ENCODE measurements at regions not wholly inside any gene's neighbourhood (a gene's known extent, or its start where the extent isn't known, plus 50 kb on each side); places are given as distances from the start of the nearest gene placed in this dataset.
"Not testable (repeated sequence)": the region's sequence is repeated elsewhere in the genome, so short reads cannot be mapped to it uniquely, and the experiment has no call there.

DNA sequence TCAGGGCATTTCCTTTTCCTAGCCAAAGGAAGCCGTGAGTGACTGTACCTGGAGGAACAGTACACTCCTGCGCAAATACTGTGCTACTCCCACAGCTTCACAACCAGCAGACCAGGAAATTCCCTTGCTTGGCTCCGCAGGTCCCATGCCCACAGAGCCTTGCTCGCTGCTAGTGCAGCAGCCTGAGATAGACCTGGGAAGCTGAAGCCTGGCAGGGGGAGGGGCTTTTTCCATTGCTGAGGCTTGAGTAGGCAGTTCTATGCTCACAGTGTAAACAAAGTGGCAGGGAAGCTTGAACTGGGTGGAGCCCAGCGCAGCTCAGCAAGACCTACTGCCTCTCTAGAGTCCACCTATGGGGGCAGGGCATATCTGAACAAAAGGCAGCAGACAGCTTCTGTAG, 291.2 kb downstream of the HGF start:
- TF ChIP-seq POLR2AphosphoS5 (IDR thresholded peaks at IDR 0.05) (no peak), POLR2A (IDR thresholded peaks at IDR 0.05; ENCODE audit: low read depth) (no peak)

DNA sequence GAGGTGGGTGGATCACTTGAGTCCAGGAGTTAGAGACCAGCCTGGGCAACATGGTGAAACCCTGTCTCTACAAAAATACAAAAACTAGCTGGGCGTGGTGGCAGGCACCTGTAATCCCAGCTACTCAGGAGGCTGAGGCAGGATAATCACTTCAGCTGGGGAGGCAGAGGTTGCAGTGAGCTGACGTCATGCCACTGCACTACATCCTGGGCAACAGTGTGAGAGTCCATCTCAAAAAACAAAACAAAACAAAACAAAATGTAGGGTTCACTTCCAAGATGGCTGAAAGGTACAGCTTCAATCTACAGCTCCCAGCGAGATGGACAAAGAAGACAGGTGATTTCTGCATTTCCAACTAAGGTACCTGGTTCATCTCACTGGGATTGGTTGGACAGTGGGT, 291.6 kb downstream of the HGF start:
- H3K27ac ChIP-seq (replicated peaks in 1 of 4); DNase-seq (ENCODE audit: extremely low spot score); H3K4me1 ChIP-seq; intact Hi-C loops (cut with DNase I); H3K27me3 ChIP-seq; H3K36me3 ChIP-seq; H3K9me3 ChIP-seq; H3K4me3 ChIP-seq: not testable (repeated sequence)
- 76% methylated on average over 3 of the region's 3 CpGs for WGBS

More for the DNA sequence above, 291.2 kb downstream of the HGF start:
- no peak for DNase-seq (ENCODE audit: extremely low spot score)
- WGBS: 89% methylated on average over 5 of the region's 5 CpGs
- intact Hi-C loops (cut with DNase I): no loop called here
- no peaks in the 10 kb centered on the region for H3K27me3 ChIP-seq
- no peak overlapping the region for H3K27ac ChIP-seq (replicated peaks in 1 of 4)
- no peaks in the 10 kb centered on the region for H3K9me3 ChIP-seq
- no peak overlapping the region for H3K4me3 ChIP-seq
- peaks cover 0 to 10% (median 4%) of the 10 kb centered on the region in 4 donors for H3K4me1 ChIP-seq
- H3K36me3 ChIP-seq: no peaks in the 10 kb centered on the region

DNA sequence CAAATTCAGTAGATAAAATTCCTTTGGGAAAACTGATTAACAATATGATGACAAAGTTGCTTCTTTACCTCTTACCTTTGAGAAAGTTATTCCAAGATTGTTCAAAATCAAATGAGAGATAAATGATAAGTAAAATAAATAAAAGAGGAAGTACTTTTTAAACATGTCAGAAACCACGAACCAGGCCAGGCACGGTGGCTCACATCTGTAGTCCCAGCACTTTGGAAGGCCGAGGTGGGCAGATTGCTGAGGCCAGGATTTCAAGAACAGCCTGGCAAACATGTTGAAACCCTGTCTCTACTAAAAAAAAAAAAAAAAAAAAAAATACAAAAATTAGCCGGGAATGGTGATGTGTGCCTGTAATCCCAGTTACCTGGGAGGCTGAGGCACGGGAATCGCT, 296.6 kb downstream of the HGF start:
- peaks cover 0 to 9% (median 3%) of the 10 kb centered on the region in 4 donors for H3K4me1 ChIP-seq
- no peak overlapping the region for H3K4me3 ChIP-seq
- TF ChIP-seq EP300 (IDR thresholded peaks at IDR 0.05): no peak
- no peak for TF ChIP-seq POLR2A (IDR thresholded peaks at IDR 0.05; ENCODE audit: low read depth)
- no peak for TF ChIP-seq POLR2AphosphoS5 (IDR thresholded peaks at IDR 0.05)
- TF ChIP-seq, protein P1, sequence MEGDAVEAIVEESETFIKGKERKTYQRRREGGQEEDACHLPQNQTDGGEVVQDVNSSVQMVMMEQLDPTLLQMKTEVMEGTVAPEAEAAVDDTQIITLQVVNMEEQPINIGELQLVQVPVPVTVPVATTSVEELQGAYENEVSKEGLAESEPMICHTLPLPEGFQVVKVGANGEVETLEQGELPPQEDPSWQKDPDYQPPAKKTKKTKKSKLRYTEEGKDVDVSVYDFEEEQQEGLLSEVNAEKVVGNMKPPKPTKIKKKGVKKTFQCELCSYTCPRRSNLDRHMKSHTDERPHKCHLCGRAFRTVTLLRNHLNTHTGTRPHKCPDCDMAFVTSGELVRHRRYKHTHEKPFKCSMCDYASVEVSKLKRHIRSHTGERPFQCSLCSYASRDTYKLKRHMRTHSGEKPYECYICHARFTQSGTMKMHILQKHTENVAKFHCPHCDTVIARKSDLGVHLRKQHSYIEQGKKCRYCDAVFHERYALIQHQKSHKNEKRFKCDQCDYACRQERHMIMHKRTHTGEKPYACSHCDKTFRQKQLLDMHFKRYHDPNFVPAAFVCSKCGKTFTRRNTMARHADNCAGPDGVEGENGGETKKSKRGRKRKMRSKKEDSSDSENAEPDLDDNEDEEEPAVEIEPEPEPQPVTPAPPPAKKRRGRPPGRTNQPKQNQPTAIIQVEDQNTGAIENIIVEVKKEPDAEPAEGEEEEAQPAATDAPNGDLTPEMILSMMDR (IDR thresholded peaks at IDR 0.05): no peak
- DNase-seq (ENCODE audit: extremely low spot score): no peak
- no peaks in the 10 kb centered on the region for H3K27me3 ChIP-seq
- 83% methylated on average over 6 of the region's 6 CpGs for WGBS
- no peak overlapping the region for H3K27ac ChIP-seq (replicated peaks in 1 of 4)
- intact Hi-C loops (cut with DNase I): no loop called here
- H3K9me3 ChIP-seq: no peaks in the 10 kb centered on the region
- no peaks in the 10 kb centered on the region for H3K36me3 ChIP-seq

DNA sequence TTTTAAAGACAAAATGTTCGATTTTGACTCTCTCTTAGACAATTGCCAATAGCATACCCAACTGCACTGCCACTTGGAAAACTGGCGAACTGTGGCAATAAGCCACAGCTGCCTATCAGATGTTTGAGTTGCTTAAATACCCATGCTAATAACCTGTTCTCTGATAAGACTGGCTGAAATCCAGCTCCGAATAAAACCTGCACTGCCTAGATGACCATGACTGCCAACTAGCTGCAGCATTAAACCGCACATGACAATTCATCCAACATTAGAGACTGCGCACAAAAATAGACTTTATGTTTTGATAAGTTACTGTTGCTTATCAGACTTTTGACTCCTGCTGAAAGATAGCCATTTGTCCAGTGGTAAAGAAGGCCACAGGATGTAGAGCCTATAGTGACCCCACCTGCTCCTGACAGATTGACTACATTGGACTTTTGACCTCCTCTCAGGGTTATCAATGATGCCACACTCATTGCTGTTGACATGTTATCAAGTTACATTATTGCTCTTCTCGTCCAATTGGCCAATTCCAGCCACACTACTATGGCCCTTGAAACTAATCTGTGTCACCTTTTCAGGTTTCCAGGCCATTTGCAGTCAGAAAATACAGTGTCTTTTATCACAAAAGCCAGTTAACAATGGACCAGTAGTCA, 299.0 kb downstream of the HGF start:
- H3K36me3 ChIP-seq: no peaks in the 10 kb centered on the region
- intact Hi-C loops (cut with DNase I): no loop called here
- no peak overlapping the region for H3K4me3 ChIP-seq
- DNase-seq (ENCODE audit: extremely low spot score): no peak
- WGBS: 76% methylated on average over 6 of the region's 6 CpGs
- peaks cover 0 to 9% (median 3%) of the 10 kb centered on the region in 4 donors for H3K4me1 ChIP-seq
- TF ChIP-seq, protein P1 (IDR thresholded peaks at IDR 0.05): no peak
- TF ChIP-seq POLR2A (IDR thresholded peaks at IDR 0.05; ENCODE audit: low read depth) (no peak), POLR2AphosphoS5 (IDR thresholded peaks at IDR 0.05) (no peak), EP300 (IDR thresholded peaks at IDR 0.05) (no peak)
- no peak overlapping the region for H3K27ac ChIP-seq (replicated peaks in 1 of 4)
- no peaks in the 10 kb centered on the region for H3K9me3 ChIP-seq
- no peaks in the 10 kb centered on the region for H3K27me3 ChIP-seq

DNA sequence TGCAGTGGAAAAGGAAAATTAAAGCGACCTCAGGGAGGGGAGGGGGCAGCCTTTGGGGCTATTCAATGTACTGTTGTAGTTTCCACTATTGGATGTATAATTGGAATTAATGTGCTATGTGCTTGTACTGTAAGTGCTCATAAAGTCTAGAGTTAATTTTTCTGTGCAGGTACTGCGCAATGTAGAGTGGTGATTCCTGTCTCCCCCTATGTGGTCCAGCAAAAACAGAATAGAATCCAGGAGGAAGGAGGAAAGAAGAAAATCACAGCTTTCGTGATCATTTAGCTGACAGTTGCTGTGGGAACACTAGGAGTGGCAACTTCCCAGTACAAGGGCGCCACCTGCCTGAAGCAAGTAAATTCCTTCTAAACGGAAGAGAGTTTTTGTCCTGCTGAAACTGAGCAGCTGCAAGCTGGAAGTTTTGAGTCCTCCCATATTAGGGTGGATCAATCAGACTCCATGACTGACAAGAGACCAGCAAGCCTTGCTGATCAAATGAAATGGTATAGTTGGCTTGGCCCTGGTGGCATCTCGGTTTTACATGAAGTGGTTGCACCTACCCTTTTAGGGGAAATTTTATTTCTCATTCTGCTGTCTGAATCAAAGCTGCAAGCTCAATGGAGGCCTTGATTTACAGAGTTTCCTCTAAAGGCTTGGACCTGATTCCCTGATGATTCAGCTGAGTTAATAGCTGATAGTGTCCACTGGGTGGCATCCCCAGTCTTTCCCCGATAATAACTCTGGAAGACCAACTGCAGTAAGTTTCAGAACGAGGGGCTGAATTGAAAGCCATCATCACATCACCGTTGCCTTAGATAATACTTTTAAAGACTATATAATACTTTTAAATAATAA, 299.8 kb downstream of the HGF start:
- no peaks in the 10 kb centered on the region for H3K9me3 ChIP-seq
- WGBS: 40% methylated on average over 9 of the region's 9 CpGs
- no peaks in the 10 kb centered on the region for H3K36me3 ChIP-seq
- H3K4me3 ChIP-seq: no peak overlapping the region
- DNase-seq (ENCODE audit: extremely low spot score): no peak
- no peaks in the 10 kb centered on the region for H3K27me3 ChIP-seq
- TF ChIP-seq, protein P1 (IDR thresholded peaks at IDR 0.05): peak; percentile 61 to 69 (median 63)
- TF ChIP-seq POLR2A (IDR thresholded peaks at IDR 0.05; ENCODE audit: low read depth) (no peak), POLR2AphosphoS5 (IDR thresholded peaks at IDR 0.05) (peak in 1 of 2 donors; percentile 5), EP300 (IDR thresholded peaks at IDR 0.05) (no peak)
- intact Hi-C loops (cut with DNase I): loop anchor here (2.0 to 10.0 kb wide), 2 partner anchors 545 to 771 kb away; no protein-coding TSS in a partner anchor
- no peak overlapping the region for H3K27ac ChIP-seq (replicated peaks in 1 of 4)
- peaks cover 0 to 9% (median 3%) of the 10 kb centered on the region in 4 donors for H3K4me1 ChIP-seq

All from esophagus muscularis mucosa (tissue), 4 donors.